ENCODE measurements at regions not wholly inside any gene's neighbourhood (a gene's known extent, or its start where the extent isn't known, plus 50 kb on each side); places are given as distances from the start of the nearest gene placed in this dataset.
A peak's percentile ranks its signal among the peaks of the same experiment; 100 is the strongest.

DNA sequence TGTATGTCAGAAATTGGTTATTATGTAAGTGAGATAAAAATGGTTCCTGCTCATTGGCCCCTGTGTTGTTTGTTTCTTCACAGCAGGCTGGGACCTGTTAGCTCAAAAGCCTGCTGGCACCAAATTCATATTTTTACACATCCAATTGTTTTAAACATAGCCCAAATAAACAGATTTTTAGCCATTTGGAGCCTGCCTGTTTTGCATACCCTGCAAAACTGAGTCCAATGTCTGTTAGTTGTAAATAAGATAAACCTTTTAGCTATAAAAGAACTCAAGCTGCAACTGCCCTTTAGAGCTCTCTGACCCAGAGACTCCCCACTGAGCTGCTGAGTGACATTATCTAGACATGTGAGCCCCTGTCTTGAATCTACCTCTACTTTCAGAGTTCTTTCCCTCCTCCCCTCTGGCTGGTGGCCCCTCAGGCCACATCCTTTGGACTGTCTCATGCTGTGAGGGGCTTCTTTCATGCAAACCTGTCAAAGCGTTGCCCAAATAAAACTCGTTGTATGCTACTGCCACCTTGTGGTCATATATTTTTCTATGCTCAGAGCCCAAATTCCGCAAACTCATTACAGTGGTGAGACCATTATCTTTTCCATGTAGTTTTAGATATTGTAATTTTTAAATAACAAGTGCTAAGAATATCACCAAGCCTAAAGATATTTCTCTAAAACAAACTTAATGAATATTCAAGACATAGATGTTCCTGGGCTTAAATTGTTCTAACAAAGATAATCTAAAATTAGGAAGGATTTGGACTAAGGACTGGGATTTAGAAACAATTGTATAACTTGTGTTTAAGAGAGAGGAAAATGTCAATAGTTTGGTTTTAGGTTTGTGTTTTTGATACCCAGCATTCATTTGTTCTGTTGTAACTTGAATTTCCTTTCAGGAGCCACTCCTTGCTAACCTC is 337.9 kb downstream of the AACS start:
- no peak for FAIRE-seq
- DNase-seq (ENCODE audit: low spot score in 2 of 2), result no peak

DNA sequence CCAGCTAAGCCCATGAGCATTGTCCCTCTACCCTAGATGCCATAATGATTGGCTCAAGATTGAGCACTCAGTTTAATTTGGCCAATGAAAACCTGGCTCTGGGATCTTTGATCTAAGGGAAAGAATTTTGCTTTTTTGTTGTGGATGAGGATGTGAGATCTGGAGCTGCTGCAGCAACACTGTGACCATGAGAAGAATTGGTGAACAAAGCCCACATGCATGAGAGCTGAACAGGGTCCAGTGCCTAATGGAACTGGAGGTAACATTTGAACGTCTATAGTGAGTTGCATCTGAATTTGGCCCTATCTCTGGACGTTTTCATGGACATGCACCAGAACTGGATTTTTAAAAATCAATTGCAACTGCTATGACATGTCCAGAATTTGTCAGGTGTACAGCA is 338.6 kb downstream of the AACS start:
- DNase-seq (ENCODE audit: low spot score in 2 of 2) (no peak), FAIRE-seq (no peak)

DNA sequence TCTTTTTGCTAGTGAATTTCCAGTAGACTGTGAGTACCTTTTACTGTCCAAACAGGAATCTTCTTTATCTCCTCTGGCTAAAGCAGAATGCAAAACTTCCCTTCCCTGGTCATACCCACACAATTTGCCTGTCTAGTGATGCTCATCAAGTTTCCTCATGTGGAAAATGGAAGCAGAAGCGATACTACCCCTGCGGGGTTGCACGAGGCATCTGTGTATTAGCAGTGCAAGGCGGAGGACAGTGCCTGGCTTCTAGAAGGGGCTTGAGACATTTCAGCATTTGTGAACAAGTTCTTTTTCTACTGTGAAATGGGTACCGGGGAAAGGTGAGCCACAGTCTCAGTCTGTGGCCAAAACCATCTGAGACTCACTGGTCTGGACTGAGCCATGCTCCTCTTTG is 340.9 kb downstream of the AACS start:
- no peak for DNase-seq (ENCODE audit: low spot score in 2 of 2)
- FAIRE-seq, result no peak

DNA sequence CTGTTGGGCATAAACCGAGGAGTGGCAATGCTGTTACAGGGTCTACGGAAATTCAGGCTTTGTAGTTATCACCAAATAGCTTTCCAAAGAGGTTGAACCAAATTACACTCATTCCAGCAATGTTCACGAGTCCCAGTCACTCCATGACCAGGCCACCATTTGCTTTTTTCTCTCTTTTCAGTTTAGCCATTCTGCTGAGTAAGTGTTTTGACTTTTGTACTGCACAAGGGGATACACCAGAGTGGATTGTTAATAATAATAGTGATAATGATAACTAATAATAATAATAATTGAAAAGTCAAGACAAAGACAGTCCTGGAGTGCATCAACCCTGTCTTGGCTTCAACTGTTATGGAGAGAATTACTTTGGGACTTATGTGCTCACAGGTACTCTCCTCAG is 343.5 kb downstream of the AACS start:
- DNase-seq (ENCODE audit: low spot score in 2 of 2) (no peak), FAIRE-seq (no peak)

DNA sequence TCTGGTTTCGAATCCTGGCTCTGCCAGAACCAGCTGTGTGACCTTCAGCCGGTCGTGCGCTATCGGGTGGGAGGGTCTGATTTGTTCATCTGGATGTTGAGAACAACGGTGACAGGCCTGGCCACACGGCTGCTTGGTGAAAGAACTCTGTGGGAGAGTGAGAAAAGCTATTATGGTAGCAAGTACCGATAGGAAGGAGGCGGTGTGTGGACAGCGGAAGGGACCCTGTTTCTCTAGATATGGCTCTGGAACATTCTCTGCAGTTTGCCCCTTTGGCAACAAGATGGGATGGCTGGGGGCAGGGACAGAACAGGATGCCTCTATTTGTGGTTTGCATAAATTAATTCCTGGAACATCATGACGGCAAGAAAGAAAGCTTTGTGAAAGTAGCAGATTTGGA is 347.3 kb downstream of the AACS start:
- no peak for FAIRE-seq
- no peak for DNase-seq (ENCODE audit: low spot score in 2 of 2)

DNA sequence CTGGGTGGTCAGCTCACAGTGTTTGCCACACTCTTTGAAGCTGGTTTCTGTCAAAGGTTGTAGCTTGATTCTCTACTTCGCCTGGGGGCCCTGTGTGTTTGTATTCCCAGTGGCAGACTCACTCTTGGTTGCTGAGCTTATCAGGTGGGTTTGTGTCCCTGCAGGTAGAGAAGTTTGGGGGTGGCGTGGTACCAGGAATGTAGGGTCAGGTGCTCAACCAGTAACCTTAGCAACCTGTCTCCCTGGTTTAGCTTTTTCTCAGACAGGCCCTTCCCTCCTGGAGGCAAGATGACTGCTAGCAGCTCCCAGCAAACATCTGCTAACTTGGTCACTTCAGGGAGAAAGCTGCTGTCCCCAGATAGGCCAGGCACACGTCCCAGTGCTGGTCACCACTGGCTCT is 352.2 kb downstream of the AACS start:
- no peak for FAIRE-seq
- no peak for DNase-seq (ENCODE audit: low spot score in 2 of 2)

DNA sequence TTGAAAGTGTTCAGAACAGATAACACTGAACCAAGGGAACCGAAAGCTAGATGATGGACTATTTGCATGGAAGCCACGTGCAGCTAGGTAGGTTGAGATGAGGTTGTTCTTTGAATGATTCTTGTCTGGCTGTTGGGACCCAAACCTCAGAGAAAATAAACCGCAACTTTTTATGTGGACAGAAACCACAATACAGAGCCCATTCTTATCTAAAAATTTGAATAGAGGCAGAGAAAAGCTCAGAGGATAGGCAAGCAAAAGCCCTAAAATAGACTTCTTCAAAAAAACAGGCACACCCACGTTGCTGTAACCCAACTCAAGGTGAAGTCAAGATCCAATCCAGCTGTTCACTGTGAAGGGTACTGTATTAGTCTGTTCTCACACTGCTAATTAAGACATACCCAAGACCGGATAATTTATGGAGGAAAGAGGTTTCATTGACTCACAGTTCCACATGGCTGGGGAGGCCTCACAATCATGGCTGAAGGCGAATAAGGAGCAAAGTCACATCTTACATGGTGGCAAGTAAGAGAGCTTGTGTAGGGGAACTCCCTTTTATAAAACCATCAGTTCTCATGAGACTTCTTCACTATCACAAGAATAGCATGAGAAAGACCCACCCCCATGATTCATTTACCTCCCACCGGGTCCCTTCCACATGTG is 353.8 kb downstream of the AACS start:
- FAIRE-seq (no peak), DNase-seq (ENCODE audit: low spot score in 2 of 2) (no peak)

DNA sequence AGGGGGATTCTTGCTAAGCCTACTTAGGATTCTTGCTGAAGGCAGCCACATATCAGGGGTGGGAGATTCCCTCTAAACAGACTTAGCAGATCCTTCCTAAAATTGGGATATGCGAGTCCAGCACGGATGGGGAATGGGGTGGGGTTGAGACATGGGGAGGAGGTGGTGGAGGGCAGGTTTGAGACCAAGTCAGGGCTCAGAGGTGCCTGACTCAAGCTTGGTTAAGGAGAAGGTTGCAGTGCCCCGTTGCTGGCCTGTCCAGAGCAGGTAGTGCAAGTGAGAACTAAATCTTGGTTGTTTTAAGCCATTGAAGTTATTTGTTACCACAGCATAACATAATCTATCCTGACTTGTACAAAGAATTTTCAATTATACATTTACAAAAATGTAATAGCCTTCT is 359.7 kb downstream of the AACS start:
- no peak for FAIRE-seq
- no peak for DNase-seq (ENCODE audit: low spot score in 2 of 2)

DNA sequence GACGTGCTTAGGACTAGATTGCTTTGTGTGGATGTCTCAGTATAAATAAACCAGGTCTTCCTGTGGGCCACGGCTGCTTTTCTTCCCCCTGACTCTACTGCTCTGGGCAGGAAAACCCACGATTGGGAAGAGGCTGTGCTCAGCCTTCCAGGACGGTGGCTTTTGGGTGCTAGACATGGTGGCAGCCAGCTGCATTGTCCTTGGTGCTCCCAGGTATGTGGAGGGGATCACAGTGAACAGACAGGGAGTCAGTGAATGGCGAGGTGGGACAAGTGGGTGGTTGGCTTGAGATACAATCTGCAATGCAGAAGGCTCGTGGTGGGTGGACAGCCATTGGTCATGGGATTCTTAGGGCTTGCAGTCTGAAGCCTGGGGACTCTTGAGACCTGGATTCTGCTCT is 366.3 kb downstream of the AACS start:
- DNase-seq (ENCODE audit: low spot score in 2 of 2), result no peak
- no peak for FAIRE-seq

DNA sequence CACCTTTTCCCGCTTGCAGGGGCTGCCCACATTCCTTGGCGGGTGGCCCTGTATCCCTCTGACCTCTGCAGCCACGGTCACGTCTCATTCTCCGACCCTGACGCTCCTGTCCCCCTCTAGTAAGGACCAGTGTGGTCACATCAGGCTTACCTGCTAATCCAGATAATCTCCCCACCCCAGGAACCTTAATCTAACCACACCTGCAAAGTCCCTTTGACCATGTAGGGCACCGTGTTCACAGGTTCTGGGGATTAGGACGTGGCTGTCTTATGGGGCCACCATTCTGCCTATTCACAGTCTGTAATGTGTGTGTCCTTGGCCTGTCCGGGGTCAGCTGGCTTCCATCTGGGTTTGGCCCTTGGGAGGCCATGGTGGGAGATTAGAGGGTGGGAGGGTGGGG is 368.9 kb downstream of the AACS start:
- no peak for DNase-seq (ENCODE audit: low spot score in 2 of 2)
- FAIRE-seq, result no peak

DNA sequence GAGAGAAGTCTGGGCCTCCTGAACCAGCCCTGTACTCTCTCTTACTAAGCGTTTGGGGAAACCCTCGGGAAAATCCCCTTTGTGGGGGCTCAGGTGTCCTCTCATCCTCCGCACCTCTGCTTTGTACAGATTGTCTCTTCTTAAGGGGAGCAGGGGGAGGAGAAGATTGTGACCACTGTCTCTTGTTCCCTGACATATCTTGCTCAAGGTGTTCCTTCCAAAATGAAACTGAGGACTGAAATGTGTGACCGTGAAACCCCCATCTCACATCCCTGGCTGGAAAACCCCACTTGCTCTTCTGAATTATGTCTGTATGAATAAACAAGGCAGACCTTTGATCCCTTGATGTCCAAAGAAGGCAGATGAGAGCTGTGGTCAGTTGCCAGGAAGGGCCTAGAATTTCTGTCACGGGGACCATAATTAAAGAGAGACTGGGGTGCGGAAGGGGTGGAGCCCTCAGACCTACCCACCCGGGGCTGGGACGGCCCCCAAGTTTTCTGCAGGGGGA is 369.8 kb downstream of the AACS start:
- no peak for FAIRE-seq
- DNase-seq (ENCODE audit: low spot score in 2 of 2), result no peak

DNA sequence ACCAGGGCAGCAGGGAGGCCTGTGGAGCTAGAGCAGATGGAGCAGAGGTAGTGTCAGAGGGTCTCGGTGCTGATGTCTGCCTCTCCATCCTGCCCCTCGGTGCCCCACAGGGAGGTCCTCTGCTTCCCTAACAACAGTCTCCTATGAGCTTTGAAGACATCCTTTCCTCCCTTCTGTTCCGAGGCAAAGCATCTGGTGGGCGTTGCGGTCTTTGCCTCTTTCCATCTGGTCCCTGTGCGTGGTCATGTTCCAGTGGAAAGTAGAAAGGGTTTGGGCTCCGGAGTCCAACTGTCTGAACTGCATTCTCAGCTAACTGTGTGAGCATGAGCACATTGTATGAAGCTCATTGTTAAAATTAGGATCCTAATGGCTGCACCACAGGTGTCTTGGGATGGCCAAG is 370.6 kb downstream of the AACS start:
- DNase-seq (ENCODE audit: low spot score in 2 of 2) (no peak), FAIRE-seq (no peak)

DNA sequence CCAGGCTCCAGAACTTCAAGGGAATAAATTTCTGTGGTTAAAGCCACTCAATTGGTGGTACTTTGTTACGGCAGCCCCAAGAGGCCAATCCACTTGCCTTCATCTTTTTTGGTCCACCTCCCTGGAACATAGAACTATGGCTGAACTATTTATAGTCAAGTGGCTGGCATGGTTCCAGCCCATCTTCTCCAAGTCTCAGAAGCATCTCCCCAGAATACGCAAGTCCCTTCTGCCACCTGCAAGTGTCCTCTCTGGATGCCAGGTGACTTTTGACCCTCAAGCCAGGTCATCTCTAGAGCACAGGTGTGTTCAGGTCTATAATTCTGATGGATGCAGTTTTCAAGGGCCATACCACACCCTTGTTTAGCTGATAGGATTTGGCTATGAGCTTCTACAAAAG is 371.5 kb downstream of the AACS start:
- DNase-seq (ENCODE audit: low spot score in 2 of 2) (no peak), FAIRE-seq (no peak)

DNA sequence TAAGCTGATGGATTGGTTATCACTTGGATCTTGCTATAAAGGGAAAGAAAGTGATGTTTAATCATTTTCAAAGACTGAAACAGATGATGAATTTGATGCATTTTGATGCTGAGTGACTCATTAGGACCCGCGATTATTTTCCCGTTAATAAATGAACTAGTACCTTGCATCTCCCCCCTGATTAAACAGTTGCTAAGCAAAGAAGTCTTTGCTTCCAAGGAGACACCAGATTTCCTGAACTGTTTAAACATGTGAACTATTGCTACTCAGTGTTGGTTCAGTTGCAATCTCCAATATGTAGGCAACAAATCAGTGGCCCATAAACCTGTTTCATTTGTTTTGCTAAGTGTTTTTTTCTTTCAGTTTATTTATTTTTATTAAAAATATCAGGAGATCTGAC is 375.2 kb downstream of the AACS start:
- no peak for FAIRE-seq

DNA sequence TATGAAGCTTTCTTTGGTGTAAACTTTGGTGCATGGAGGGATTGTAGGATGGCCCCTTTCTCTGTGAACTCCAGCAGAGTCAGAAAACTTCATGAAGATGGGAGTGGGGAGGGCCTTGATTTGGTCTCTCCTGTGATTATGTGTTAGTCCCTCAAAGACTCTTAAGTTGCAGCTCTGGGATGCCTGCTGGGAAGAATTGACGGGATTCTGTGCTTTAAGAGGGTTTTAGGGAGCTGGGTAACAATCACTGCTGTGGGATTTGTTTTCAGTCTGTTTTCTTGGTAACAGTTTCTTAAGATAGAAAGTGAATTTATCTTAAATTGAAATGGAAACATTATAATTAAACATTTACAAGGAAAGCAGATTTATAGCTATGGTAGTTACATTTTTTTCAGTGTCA is 378.1 kb downstream of the AACS start:
- FAIRE-seq (no peak), DNase-seq (ENCODE audit: low spot score in 2 of 2) (no peak)

More for the DNA sequence above, 375.2 kb downstream of the AACS start:
- DNase-seq (ENCODE audit: low spot score in 2 of 2), result no peak

DNA sequence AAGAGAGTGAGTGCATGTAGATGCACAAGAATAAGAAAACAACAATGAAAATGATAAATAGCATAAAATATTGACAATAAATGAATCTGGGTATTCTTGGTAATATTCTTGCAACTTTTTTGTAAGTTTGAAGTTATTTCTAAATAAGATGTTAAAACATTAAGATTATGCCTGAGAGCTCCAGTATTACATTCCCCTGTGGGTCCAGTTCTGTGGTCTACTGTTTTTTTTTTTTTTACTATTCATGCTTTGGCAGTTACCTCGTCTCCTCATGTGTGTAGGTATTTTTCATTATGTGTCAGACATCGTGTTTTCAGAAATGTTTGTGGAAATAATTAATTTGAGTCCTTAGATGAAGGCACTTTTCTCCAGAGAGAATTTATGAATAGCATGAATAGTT is 386.2 kb downstream of the AACS start:
- DNase-seq (ENCODE audit: low spot score in 2 of 2), result no peak
- FAIRE-seq, result no peak

DNA sequence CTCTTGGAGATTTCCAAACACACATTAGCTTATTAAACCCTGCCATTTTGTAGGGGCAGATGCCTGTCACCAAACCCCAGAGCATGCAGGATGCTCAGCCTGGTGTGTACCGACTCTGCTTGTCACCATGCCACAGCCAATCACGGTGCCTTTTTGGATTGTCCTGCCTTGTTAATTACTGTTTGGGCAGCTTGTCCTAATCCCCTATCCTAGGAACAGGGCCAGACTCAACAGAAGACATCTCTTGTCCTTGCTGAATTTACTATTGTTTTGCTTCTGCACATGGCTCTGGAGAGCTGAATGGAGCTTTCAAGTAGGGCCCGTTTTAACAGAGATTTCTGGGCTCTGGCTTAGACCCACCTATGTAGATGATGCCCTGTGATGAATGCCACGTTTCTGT is 388.5 kb downstream of the AACS start:
- FAIRE-seq, result peak; percentile 90
- DNase-seq (ENCODE audit: low spot score in 2 of 2), result peak; percentile 26 to 36

DNA sequence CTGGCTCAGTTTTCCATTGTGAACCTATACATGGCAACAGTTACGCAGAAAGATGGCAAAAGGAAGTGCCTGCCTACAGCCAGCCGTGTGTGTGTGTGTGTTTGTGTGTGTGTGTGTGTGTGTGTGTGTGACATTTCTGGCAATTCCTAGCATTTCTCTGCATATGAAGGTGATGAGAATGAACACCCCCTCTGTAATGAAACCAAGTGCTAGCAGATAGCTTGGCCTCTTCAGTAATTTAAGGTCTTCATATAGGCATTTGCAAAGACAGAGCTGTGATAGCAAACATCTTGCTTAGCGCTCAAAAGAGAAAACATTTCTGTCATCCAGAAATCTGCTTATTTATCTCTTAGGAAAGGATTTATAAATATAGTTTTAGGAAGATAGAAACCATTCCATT is 389.1 kb downstream of the AACS start:
- FAIRE-seq, result no peak
- DNase-seq (ENCODE audit: low spot score in 2 of 2), result no peak

DNA sequence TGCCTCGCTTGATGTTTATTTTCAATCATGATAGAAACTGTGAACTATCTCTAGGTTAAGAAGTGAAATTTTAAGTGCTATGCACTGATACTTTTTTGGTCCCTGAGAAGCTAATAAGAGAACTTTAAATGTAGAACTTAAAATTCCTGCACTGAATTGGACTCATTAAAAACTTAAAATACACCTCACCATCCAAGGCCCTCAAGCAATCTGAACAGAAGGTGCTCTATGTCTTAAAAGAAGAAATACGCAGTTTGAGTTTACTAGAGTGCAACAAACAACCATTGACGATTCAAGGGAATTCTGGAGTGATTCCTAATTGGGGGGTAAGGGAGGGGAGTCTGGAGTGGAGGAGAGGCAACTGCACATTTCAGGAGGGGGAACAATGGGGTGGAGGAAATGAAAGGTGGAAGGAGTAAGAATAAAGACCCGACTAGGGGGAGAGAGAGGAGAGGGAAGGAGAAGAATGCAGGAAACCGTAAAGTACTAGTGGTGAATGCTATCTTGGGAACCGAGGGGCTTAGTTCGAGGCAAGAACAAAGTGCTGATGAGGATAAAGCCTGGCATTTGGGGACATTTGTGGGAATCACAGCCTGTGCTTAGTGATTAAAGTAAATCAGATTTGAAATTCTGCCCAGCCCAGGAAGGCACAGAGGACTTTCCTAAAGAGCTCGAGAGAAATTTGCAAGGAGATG is 389.7 kb downstream of the AACS start:
- DNase-seq (ENCODE audit: low spot score in 2 of 2), result no peak
- no peak for FAIRE-seq

DNA sequence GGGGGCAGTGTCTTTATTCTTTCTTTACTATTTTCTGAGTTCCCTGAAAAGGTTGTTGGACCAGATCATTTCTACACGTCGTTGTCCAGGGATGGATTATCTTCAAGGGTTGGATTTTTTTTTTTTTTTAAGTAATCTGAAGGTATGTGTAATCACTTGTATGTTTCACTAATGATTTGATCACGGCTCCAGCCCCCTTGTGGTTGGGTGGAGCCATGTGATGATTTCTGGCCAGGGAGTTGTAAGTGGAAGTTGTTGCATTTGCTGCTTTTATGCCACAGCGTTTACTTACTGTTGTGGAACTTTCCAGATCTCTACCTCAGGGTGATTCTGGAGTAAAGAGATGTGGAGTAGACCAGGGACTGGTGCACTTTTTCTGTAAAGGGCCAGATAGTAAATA is 390.3 kb downstream of the AACS start:
- DNase-seq (ENCODE audit: low spot score in 2 of 2) (no peak), FAIRE-seq (no peak)

DNA sequence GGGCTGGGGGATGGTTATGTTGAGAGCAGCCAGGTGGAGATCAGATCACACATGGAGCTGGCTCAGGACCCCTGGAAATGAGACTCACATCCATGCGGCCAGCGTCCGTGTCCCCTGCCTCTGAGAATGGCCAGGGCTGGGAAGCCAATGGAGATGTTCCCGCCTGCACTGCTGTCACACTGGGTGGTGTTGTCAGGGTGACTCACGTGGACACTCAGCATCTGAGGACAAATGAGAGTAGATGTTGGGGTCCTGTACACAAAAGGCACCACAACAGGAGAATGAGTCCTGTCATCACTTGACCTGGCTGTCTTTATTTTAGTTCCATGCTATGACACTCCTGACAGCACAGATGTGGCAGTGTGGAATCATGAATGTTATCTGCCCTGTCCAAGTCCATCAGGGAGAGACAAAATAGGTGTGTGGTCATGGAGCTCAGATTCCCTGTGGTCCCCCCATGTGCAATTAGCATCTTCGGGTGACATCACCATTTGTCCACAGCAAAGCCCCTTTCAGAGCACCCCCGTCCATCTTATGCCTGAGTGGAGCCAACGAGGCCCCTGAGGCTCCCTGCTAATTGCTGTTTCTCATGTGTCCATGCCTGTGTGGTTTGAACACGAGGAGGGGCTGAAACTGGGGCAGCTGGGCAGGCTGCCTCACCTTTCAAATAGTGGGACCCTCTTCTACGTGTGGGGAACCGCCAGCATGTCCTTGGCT is 393.5 kb downstream of the AACS start:
- FAIRE-seq (no peak), DNase-seq (ENCODE audit: low spot score in 2 of 2) (no peak)

All from frontal cortex (tissue), 3 donors.